ENCODE measurements at regions not wholly inside any gene's neighbourhood (a gene's known extent, or its start where the extent isn't known, plus 50 kb on each side); places are given as distances from the start of the nearest gene placed in this dataset.

GRCh38 chr10:3946234-3947229 is 161.5 kb upstream of the KLF6 start:
- H3K4me3 ChIP-seq (ENCODE audit: low read depth, low read length), result no peak overlapping the region
- TF ChIP-seq CTCF (IDR thresholded peaks at IDR 0.05; ENCODE audit: low read depth, low read length, missing control alignments), result no peak
- DNase-seq (ENCODE audit: low read depth), result no peak

GRCh38 chr10:3945026-3945425 is 160.0 kb upstream of the KLF6 start:
- no peak overlapping the region for H3K4me3 ChIP-seq (ENCODE audit: low read depth, low read length)
- no peak for TF ChIP-seq CTCF (IDR thresholded peaks at IDR 0.05; ENCODE audit: low read depth, low read length, missing control alignments)
- no peak for DNase-seq (ENCODE audit: low read depth)

GRCh38 chr10:3944591-3944990 is 159.6 kb upstream of the KLF6 start:
- no peak for DNase-seq (ENCODE audit: low read depth)
- H3K4me3 ChIP-seq (ENCODE audit: low read depth, low read length), result no peak overlapping the region
- no peak for TF ChIP-seq CTCF (IDR thresholded peaks at IDR 0.05; ENCODE audit: low read depth, low read length, missing control alignments)

- TF ChIP-seq CTCF (IDR thresholded peaks at IDR 0.05; ENCODE audit: low read depth, low read length, missing control alignments), result no peak
- H3K4me3 ChIP-seq (ENCODE audit: low read depth, low read length), result no peak overlapping the region
- DNase-seq (ENCODE audit: low read depth), result no peak
Measured at GRCh38 chr10:3943695-3944257, 158.8 kb upstream of the KLF6 start.

- H3K4me3 ChIP-seq (ENCODE audit: low read depth, low read length), result no peak overlapping the region
- DNase-seq (ENCODE audit: low read depth), result no peak
- TF ChIP-seq CTCF (IDR thresholded peaks at IDR 0.05; ENCODE audit: low read depth, low read length, missing control alignments), result no peak
Measured at GRCh38 chr10:3942937-3943489, 158.0 kb upstream of the KLF6 start.

- DNase-seq (ENCODE audit: low read depth), result no peak
- TF ChIP-seq CTCF (IDR thresholded peaks at IDR 0.05; ENCODE audit: low read depth, low read length, missing control alignments), result no peak
- H3K4me3 ChIP-seq (ENCODE audit: low read depth, low read length), result no peak overlapping the region
Measured at GRCh38 chr10:3941676-3942075, 156.7 kb upstream of the KLF6 start.

Measured in GM12864 (cell line).